Liver (tissue), 8 donors: ENCODE measurements at regions not wholly inside any gene's neighbourhood (a gene's known extent, or its start where the extent isn't known, plus 50 kb on each side); places are given as distances from the start of the nearest gene placed in this dataset.

Source experiments
- DNase-seq: peaks from one replicate; pipeline ENCODE4 v3.0.0-alpha.2; 2017; ENCODE audit warnings: low spot score
- H3K27ac ChIP-seq, 2 donors: one replicate each; pipeline ENCODE4 v1.7.0; 2013; ENCODE audit warnings: inconsistent platforms in 2 of 2, low read length in 2 of 2, control low read depth in 1 of 2, low read depth in 1 of 2, mild to moderate bottlenecking in 1 of 2
- H3K27me3 ChIP-seq, 4 donors: one replicate each; pipeline versions ENCODE4 v1.6.1 to v1.7.0; 2013; ENCODE audit warnings: low read length in 3 of 4, inconsistent platforms in 1 of 4, mild to moderate bottlenecking in 1 of 4, moderate library complexity in 1 of 4; ENCODE audit not compliant: control insufficient read depth in 4 of 4, insufficient read depth in 4 of 4
- H3K36me3 ChIP-seq, 4 donors: one replicate each; pipeline versions ENCODE4 v1.6.1 to v1.7.0; 2013; ENCODE audit warnings: low read length in 3 of 4, mild to moderate bottlenecking in 3 of 4, low read depth in 1 of 4, moderate library complexity in 1 of 4; ENCODE audit not compliant: control insufficient read depth in 4 of 4, insufficient read depth in 3 of 4
- H3K4me1 ChIP-seq, 4 donors: one replicate each; pipeline versions ENCODE4 v1.6.1 to v1.7.0; 2013; ENCODE audit warnings: low read length in 3 of 4, mild to moderate bottlenecking in 3 of 4, moderate library complexity in 1 of 4; ENCODE audit not compliant: control insufficient read depth in 4 of 4, insufficient read depth in 4 of 4
- H3K4me3 ChIP-seq, 3 donors: one replicate each; pipeline versions ENCODE4 v1.6.1 to v1.7.0; 2013; ENCODE audit warnings: low read length in 3 of 3, control low read depth in 1 of 3, low read depth in 1 of 3, mild to moderate bottlenecking in 1 of 3
- H3K9ac ChIP-seq, 2 donors: one replicate each; pipeline ENCODE4 v1.7.0; 2013; ENCODE audit warnings: low read length in 2 of 2, mild to moderate bottlenecking in 2 of 2, moderate library complexity in 2 of 2, control low read depth in 1 of 2, low read depth in 1 of 2
- H3K9me3 ChIP-seq, 4 donors: one replicate each; pipeline versions ENCODE4 v1.6.1 to v1.7.0; 2013; ENCODE audit warnings: low read length in 3 of 4; ENCODE audit not compliant: control insufficient read depth in 4 of 4
- ATF3 ChIP-seq: IDR thresholded peaks from 2 replicates; pipeline ENCODE4 v1.6.1; 2016; ENCODE audit warnings: antibody characterized with exemption
- CTCF ChIP-seq: fragments of 150-350 bp; IDR thresholded peaks from 2 replicates; pipeline ENCODE4 v1.5.1; 2017; ENCODE audit warnings: improper control_type of control experiment, low read depth, low read length; ENCODE audit not compliant: missing input control
- EGR1 ChIP-seq, 2 donors: IDR thresholded peaks; 2 replicates each; pipeline ENCODE4 v1.6.1; 2016 to 2018; ENCODE audit warnings: antibody characterized with exemption in 2 of 2, low read depth in 2 of 2
- FOXA1 ChIP-seq: IDR thresholded peaks from 2 replicates; pipeline ENCODE4 v1.6.1; 2016; ENCODE audit warnings: antibody characterized with exemption
- FOXA2 ChIP-seq: IDR thresholded peaks from 2 replicates; pipeline ENCODE4 v1.6.1; 2016; ENCODE audit warnings: antibody characterized with exemption
- HNF4A ChIP-seq, 2 donors: conservative IDR thresholded peaks; 2 replicates each; pipeline ENCODE4 v1.6.1; 2016; ENCODE audit warnings: antibody characterized with exemption in 2 of 2, mild to moderate bottlenecking in 2 of 2
- HNF4G ChIP-seq: IDR thresholded peaks from 2 replicates; pipeline ENCODE4 v1.6.1; 2016; ENCODE audit warnings: antibody characterized with exemption
- JUND ChIP-seq, 2 donors: IDR thresholded peaks; 2 replicates each; pipeline ENCODE4 v1.6.1; 2016; ENCODE audit warnings: antibody characterized with exemption in 2 of 2
- RAD21 ChIP-seq, 2 donors: IDR thresholded peaks; 2 replicates each; pipeline ENCODE4 v1.6.1; 2016; ENCODE audit warnings: antibody characterized with exemption in 2 of 2, mild to moderate bottlenecking in 2 of 2
- REST ChIP-seq: IDR thresholded peaks from 2 replicates; pipeline ENCODE4 v1.6.1; 2016; ENCODE audit warnings: antibody characterized with exemption, mild to moderate bottlenecking
- TAF1 ChIP-seq: conservative IDR thresholded peaks from 2 replicates; pipeline ENCODE4 v1.6.1; 2016; ENCODE audit warnings: antibody characterized with exemption, mild to moderate bottlenecking
- ZBTB33 ChIP-seq: IDR thresholded peaks from 2 replicates; pipeline ENCODE4 v1.6.1; 2016; ENCODE audit warnings: antibody characterized with exemption
- WGBS: extraction: QIAGEN DNeasy Blood & Tissue Kit; methylation state at CpG from one replicate; pipeline ENCODE4 v1.1.7; 2013; 5-methylcytosine and 5-hydroxymethylcytosine counted together
- TF ChIP-seq, protein P1 (sequence below): IDR thresholded peaks from 2 replicates; pipeline ENCODE4 v1.6.1; 2016; ENCODE audit warnings: antibody characterized with exemption
- donor health status: healthy.
- donor health status: healthy.
- donor health status: healthy.
- donor health status: healthy.
- donor health status: healthy.

DNA sequence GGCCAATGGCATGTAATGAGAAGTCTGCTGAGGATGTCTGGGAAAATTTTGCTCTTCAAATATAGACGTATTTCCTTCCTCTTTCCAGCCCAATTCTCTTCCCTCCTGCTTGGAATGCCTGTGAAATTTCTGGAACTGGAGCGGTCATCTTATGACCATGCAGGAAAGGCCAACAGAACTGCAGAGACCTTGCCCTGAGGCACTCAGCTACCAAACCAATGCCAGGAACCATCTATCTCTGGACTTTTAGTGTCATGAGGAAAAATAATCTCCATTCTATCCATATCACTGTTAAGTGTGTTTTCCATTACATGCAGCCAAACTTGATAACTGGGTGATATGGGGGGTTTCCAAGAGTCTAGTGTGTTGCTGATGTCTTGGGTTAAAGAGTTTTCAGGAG is 363.7 kb downstream of the SLC4A3 start:
- TF ChIP-seq CTCF (no peak), FOXA2 (no peak), ZBTB33 (no peak), REST (no peak), ATF3 (no peak), HNF4A (conservative IDR thresholded peaks at IDR 0.05) (no peak), JUND (IDR thresholded peaks at IDR 0.05) (no peak), TAF1 (no peak)
- TF ChIP-seq, protein P1, sequence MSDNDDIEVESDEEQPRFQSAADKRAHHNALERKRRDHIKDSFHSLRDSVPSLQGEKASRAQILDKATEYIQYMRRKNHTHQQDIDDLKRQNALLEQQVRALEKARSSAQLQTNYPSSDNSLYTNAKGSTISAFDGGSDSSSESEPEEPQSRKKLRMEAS, result no peak
- no peaks in the 10 kb centered on the region for H3K9me3 ChIP-seq
- H3K4me3 ChIP-seq, result no peak overlapping the region
- no peak overlapping the region for H3K9ac ChIP-seq
- H3K27ac ChIP-seq, result no peak overlapping the region
- no peaks in the 10 kb centered on the region for H3K4me1 ChIP-seq
- no peak for DNase-seq
- peaks cover 0 to 3% (median 0%) of the 10 kb centered on the region in 4 donors for H3K27me3 ChIP-seq
- WGBS, result 58% methylated on average over 2 of the region's 2 CpGs
- H3K36me3 ChIP-seq, result no peaks in the 10 kb centered on the region

DNA sequence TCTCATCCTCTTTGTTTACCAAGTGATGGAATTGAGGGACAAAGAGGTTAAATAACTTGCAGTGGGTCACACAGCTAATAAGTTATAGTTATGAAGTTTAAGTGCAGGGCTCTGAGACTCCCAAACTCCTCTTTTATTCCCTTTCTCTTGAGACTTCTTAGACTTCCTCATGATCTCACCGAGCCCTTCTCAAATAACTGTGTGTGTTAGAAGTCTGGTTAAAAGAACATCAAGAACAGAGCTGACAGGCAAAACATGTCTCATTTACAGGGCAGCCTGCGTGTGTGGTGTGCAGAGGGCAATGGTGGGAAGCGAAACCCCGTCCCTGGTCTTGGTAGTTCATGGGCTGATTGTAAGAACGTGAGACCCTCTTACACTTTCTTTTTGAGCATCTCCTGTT is 368.0 kb downstream of the SLC4A3 start:
- no peak overlapping the region for H3K27ac ChIP-seq
- no peak for DNase-seq
- TF ChIP-seq, protein P1, result no peak
- TF ChIP-seq FOXA1, result no peak
- no peak for TF ChIP-seq ATF3
- TF ChIP-seq RAD21 (IDR thresholded peaks at IDR 0.05), result no peak
- no peak for TF ChIP-seq HNF4A (conservative IDR thresholded peaks at IDR 0.05)
- no peak for TF ChIP-seq HNF4G
- no peak for TF ChIP-seq EGR1 (IDR thresholded peaks at IDR 0.05; ENCODE audit: low read depth in 2 of 2)

More for the DNA sequence above, 368.0 kb downstream of the SLC4A3 start:
- Histone ChIP-seq H3K36me3 (no peaks in the 10 kb centered on the region), H3K9ac (no peak overlapping the region), H3K4me1 (no peaks in the 10 kb centered on the region), H3K4me3 (no peak overlapping the region), H3K9me3 (peaks cover 0 to 4% (median 1%) of the 10 kb centered on the region in 4 donors), H3K27me3 (peaks cover 0 to 5% (median 0%) of the 10 kb centered on the region in 4 donors)
- 73% methylated on average over 5 of the region's 5 CpGs for WGBS
